ENCODE measurements at regions not wholly inside any gene's neighbourhood (a gene's known extent, or its start where the extent isn't known, plus 50 kb on each side); places are given as distances from the start of the nearest gene placed in this dataset.
A peak's percentile ranks its signal among the peaks of the same experiment; 100 is the strongest.
"Not testable (repeated sequence)": the region's sequence is repeated elsewhere in the genome, so short reads cannot be mapped to it uniquely, and the experiment has no call there.

DNA sequence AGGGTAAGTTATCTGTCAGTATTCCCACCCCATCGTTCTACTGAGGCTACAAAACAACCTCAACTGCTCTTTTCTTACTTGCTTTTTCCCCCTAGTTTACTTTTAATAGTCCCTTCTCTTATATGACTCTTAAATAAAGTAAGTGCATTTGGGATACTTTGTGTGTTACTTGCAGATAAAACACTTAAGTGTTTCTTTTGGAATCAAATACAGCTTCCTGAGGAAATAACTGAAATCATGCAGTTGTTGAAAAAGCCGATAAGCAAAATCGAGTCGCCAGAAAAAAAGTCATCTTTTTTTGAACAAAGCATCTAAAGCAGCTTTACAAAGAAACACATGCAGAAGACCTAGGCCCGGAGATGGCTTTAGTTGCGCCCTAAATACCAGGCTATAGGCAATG is 53.5 kb upstream of the EPB41L4A start:
- DNase-seq (ENCODE audit: low spot score) = no peak

DNA sequence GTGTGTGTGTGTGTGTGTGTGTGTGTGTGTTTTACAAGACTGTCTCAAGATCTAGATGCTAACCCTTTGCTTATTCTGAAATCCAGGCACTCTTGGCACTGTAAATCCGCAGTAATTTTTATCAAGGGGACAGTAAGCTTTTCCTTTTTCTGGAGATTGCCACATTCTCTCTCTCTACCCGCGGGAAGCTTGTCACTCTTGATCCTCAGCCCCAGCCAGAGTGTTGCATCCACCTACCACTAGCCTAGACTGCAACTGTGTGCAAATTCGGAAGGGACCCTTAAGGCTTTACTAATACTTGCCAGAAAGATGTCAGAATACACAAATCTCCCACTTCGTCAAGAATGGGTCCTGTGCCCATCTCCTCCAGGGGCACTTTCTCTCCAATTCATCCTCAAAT is 54.9 kb upstream of the EPB41L4A start:
- DNase-seq (ENCODE audit: low spot score) = no peak

DNA sequence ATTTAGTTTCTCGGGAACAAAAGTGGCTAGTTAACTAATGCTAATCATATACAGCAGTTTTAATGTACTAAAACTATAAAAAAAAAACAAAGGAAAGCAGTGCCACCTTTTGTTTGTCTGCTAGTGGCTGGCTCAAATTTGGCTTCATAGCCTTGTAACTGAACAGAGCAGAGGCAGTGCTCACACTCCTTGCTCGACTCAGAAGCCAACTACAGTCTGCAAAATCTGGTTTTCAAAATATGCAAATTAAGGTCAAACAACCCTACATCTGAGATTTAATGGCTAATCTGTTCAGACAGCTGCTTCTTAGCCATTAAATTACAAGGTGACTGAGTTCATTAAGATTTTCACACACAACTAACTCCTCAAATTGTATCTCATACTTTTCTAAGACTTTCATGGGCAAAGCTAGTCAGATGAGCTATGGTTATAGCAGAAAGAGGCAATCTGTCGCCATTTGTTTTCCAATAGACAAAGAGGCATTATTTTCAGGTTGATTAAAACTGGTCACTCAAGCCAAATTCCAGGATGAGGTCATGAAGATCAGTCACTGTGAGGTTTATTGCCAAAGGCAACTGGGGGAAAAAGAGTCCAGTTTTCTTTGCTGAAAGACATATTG is 56.8 kb upstream of the EPB41L4A start:
- DNase-seq (ENCODE audit: low spot score) = peak; percentile 60

DNA sequence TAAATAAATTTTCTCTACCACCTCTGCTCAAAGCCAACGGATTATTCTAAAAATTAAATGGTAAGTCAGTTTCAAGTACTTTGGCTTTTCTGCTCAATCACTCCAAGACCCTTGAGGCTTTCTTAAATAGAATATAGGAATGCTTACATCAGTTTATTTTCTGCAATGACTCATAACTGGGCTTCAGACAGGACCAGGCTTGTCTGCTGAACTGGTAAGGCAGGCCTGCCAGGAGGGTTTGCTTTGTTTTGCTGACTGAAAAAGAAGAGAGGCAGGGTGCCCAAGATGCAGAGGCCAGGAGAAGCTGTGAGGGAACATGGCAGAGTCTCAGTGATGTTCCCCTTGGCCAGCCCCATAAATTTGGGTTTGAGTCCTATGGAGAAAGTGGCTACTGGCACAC is 60.3 kb upstream of the EPB41L4A start:
- DNase-seq (ENCODE audit: low spot score) = peak; percentile 40

DNA sequence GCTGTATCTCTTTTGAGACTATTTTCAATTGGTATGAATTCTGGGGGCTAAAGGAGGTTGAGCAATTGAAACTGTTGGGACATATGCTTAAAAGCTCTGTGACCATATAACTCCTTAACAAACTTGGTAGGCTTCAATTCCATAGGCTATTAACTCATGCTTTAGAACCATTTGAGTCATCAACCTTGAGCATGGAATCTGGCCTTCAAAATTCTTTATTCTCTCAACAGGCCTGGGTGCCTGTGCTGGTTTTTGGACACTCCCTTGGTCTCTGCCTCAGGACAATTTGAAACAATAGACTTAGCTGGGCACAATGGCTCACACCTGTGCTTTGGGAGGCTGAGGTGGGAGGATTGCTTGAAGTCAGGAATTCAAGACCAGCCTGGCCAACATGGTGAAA is 61.4 kb upstream of the EPB41L4A start:
- DNase-seq (ENCODE audit: low spot score) = no peak

DNA sequence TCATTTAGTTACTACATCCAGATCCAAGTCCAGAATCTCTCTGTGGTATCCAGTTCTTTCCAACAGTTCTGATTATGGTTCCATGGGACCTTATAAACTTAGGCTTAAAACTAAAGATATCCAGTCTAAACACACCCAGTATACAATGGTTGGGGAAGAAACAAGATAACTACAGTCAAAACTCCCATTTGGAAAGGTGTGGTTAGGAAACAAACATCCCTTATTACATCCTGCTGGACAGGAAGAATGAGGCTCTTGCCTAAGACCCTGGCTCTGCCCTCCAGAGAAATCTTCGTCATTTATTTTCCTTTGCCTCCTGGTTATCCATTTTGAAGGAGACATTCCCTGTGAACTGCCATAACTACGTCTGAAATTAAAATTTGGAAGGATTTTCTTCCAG is 64.6 kb upstream of the EPB41L4A start:
- no peak for DNase-seq (ENCODE audit: low spot score)

DNA sequence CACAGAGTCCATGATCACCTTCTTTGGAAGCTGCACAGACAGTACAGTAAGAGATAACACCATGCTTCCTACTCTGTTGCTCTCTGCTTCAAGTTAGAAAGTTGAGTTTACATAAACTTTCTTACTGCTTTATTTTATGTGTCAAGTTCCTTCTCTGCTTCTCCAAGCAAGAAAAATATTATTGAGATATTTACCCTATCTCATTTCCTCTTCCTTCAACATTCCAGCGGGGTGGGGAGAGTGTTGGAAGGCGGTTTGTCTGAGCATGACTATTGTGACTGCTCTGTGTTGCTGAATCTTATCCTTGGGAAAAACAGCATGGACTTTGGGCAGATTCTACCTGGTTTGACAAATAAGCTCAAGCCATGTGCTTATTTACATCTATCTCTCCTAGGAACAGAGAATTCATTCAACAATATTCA is 66.9 kb upstream of the EPB41L4A start:
- no peak for DNase-seq (ENCODE audit: low spot score)

DNA sequence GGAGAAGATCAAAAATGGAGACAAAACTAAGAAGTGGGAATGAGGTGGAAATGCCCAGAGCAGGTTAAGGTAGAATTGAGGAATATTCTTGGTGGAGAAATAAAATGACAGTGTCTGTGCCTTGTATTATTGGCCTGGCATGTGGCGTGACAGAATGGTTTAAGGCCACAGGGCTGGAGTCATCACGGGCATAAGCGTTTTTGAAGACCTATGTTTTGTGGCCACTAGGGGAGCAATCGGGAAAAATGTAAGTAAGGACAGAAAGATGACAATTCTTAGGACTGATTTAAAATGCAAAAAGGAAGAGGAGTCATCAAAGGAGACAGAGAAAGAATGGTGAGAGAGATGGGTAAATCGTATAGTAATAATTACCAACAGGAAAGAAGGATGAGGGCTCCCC is 72.2 kb upstream of the EPB41L4A start:
- peak; percentile 1 for DNase-seq (ENCODE audit: low spot score)

DNA sequence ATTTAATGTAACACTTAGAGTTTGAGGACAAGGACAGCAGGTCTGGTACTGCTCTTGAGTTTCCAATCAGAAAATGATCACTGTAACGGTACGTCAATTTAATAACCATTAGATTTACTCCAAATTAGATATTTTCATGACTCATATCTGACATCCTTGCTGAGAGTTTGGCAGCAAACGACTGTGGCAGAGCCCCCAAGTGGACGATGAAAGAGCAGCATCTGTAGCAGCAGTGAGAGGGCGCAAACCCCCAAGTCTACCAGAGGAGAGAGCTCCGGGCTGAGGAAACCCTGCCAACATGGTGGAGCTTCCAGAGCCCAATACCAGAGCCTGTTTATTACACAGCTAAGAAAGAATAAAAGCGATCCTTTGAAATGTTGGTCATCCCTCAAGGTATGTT is 73.2 kb upstream of the EPB41L4A start:
- peak; percentile 51 for DNase-seq (ENCODE audit: low spot score)

DNA sequence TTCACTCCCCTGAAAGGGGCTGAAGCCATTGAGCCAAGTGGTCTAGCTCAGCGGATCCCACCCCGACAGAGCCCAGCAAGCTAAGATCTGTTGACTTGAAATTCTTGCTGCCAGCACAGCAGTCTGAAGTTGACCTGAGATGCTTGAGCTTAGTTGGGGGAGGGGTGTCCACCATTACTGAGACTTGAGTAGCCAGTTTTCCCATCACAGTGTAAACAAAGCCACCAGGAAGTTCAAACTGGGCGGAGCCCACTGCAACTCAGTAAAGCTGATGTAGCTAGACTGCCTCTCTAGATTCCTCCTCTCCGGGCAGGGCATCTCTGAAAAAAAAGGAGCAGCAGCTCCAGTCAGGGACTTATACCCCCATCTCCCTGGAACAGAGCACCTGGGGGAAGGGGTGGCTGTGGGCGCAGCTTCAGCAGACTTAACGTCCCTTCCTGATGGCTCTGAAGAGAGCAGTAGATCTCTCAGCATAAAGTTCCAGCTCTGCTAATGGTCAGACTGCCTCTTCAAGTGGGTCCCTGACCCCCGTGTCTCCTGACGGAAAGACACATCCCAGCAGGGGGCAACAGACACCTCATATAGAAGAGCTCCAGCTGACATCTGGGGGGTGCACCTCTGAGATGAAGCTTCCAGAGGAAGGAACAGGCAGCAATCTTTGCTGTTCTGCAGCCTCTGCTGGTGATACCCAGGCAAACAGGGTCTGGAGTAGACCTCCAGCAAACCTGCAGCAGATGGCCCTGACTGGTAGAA is 84.8 kb upstream of the EPB41L4A start:
- DNase-seq (ENCODE audit: low spot score) = not testable (repeated sequence)

DNA sequence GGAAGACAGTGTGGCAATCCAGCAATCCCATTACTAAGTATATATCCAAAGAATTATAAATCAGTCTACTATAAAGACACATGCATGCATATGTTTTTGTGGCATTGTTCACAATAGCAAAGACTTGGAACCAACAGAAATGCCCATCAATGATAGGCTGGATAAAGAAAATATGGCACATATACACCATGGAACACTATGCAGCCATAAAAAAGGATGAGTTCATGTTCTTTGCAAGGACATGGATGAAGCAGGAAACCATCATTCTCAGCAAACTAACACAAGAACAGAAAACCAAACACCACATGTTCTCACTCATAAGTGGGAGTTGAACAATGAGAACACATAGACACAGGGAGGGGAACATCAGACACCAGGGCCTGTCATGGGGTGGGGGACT is 90.0 kb upstream of the EPB41L4A start:
- not testable (repeated sequence) for DNase-seq (ENCODE audit: low spot score)

DNA sequence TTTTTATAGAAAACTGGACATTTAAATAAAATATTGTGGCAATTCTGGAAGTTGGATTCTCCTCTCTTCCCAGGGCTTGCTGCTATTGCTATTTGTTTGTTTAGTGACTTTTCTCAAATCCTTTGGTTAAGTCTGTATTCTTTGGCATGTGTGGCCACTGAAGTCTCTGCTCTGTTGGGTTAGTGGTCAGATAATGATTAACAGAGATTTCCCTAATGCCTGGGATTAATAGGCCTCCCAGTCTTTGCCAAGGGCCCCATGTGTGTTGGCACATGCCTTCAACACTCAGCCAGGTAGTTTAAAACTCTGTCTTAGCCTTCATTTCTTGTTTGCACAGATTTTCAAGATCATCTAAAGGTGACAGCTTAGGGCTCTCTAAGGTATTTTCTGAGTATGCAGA is 92.8 kb upstream of the EPB41L4A start:
- no peak for DNase-seq (ENCODE audit: low spot score)

DNA sequence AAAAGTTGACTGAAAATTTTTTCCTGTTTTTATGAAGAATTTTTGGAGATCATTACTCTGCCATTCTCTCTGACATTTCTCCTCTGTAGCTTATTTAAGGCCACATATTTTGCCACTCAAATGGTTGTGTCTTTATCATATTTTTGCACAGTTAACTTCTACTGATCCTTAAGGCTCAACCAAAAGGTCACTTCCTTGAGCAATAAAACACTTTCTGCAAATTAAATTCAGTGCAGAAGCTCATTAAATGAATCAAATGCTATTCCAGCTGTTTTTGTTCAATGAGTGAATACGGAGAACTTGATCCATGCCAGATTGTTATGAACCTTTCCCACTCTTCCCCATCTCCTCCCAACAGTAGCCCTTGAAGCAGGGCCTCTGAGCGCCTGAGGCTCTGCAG is 93.8 kb upstream of the EPB41L4A start:
- no peak for DNase-seq (ENCODE audit: low spot score)

DNA sequence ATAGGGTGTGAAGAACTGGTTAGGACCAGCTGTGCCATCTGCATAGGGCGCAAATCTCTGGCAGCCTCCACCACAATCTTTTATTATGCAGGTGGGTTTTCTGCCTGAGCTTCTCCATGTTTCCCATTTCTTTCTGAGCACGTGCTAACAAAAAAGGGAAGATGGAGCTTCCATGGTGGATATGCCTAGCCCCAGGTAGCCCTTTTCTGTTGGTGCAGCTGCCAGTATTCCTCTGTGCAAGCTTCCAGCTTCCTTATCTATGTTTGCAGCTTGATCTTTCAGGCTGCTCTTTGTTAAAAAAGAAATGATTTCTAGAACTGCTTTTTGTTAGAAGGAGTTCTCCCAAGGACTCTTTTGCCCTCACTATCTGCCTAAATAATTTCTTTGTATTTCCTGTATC is 95.0 kb upstream of the EPB41L4A start:
- no peak for DNase-seq (ENCODE audit: low spot score)

DNA sequence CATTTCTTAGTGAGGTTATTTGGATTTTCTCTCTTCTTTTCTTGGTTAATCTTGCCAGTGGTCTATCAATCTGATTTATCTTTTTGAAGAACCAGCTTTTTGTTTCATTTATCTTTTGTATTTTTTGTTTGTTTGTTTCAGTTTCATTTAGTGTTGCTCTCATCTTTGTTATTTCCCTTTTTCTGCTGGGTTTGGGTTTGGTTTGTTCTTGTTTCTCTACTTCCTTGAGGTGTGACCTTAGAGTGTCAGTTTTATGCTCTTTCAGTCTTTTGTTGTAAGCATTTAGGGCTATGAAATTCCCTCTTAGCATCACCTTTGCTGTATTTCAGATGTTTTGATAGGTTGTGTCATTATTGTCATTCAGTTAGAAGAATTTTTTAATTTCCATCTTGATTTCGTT is 101.4 kb upstream of the EPB41L4A start:
- not testable (repeated sequence) for DNase-seq (ENCODE audit: low spot score)

DNA sequence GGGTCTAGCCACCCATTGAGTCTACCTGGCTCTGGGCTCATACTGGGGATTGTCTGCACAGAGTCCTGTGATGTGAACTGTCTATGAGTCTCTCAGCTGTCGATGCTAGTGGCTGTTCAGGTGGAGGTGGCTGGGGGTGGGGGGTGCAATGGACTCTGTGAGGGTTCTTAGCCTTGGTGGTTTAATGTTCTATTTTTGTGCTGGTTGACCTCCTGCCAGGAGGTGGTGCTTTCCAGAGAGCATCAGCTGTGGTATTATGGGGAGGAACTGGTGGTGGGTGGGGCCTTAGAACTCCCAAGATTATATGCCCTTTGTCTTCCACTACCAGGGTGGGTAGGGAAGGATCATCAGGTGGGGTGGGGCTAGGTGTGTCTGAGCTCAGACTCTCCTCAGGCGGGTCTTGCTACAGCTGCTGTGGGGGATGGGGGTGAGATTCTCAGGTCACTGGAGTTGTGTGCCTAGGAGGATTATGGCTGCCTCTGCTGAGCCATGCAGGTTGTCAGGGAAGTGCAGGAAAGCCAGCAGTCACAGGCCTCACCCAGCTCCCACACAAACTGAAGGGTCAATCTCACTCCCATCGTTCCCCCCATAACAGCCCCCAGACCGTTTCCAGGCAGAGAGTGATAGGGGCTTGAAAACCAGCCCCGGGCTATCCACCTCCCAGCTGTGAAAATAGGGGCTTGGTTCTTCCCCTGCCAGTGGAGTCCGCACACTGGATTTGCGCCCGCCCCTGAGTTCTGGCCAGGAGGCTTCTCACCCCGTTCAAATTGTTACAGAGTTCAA is 104.0 kb upstream of the EPB41L4A start:
- DNase-seq (ENCODE audit: low spot score) = not testable (repeated sequence)

DNA sequence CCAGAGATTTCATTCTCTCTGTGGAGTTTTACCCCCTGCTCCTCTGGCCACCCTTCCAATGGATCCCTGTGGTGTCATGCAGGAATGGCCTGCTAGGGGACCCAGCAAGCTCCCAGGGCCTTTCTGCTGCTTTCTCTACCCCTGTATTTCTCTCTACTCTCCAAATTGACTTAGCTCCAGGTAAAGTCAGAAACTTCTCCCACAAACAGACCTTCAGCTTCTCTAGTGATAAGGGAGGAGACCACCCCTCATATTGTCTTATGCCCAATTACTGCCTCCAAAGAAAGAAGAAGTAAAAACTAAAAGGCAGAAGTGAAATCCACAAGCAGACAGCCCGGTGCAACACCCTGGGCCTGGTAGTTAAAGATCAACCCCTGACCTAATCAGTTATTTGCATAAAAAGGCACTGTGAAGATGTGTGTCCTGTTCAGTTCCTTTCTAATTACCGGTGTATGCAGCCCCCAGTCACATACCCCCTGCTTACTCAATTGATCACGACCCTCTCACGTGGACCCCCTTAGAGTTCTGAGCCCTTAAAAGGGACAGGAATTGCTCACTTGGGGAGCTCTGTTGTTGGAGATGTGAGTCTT is 104.7 kb upstream of the EPB41L4A start:
- not testable (repeated sequence) for DNase-seq (ENCODE audit: low spot score)

DNA sequence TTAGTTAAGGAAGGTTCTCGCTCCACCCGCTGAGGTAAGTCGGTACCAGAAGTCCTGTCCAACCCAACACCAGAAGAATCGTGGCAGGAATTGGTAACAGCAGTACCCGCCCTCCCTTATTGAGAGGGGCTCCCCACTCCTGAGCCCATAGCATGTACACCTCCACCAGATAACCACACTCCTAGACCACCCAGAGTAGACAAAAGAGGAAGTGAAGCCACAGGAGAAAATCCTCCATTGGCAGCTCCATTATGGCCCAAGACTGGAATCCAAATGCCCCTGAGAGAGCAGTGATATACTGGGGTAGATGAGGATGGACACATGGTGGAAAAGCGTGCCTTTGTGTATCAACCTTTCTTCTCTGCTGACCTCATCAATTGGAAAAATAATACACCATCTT is 106.1 kb upstream of the EPB41L4A start:
- DNase-seq (ENCODE audit: low spot score) = no peak

DNA sequence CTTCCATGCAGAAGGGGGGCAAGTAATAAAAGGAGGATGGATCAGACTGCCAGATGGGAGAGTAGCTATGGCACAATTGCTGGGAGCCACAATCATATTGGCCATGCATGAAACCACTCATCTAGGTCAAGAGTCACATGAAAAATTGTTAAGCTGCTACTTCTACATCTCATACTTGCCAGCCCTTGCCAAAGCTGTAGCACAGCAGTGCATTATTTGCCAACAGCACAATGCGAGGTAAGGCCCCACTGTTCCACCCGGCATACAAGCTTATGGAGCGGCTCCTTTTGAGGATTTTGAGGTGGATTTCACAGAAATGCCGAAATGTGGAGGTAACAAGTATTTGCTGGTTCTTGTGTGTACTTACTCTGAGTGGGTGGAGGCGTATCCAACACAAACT is 109.9 kb upstream of the EPB41L4A start:
- no peak for DNase-seq (ENCODE audit: low spot score)

DNA sequence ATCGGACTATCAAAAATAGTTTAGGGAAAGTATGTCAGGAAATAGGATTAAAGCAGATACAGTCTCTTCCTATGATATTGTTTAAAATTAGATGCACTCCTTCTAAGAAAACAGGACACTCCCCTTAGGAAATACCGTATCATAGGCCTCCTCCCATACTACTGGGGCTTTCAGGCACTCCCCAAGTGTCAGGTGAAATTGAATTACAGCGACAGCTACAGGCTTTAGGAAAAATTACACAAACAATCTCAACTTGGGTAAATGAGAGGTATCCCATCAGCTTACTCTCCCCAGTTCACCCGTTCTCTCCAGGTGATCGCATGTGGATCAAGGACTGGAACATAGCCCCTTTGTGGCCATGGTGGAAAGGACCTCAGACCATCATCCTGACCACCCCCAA is 110.4 kb upstream of the EPB41L4A start:
- no peak for DNase-seq (ENCODE audit: low spot score)

DNA sequence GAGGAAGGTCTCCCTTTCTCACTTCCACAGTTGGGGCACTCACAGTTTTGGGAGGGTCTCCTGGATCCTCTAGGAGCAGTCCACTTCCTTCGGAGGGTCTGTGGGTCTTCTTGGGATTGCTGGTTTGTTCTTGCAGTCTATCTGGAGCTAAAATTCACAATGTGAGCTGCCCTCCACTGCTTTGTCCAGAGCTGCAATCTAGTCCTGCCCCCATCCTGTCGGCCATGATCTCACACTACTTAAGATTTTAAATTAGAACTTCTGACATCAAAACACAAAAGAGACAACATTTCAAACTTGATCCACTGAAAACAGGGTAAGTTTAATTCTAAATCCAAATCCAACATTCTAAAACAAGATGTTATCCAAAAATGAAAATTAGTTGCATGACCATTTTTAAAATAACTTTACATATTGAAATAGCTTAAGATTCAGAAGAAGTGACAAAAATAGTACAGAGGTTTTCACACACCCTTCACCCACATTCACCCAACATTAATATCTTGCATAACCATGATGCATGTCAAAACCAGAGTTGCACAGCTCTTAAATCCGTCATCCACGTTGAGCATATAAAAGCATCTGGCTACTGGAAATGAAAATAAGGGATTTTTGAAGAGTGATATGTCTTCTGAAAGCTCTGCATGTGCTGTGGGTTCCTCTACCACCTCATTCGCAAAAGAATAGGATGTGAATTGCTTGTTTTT is 113.7 kb upstream of the EPB41L4A start:
- no peak for DNase-seq (ENCODE audit: low spot score)

DNA sequence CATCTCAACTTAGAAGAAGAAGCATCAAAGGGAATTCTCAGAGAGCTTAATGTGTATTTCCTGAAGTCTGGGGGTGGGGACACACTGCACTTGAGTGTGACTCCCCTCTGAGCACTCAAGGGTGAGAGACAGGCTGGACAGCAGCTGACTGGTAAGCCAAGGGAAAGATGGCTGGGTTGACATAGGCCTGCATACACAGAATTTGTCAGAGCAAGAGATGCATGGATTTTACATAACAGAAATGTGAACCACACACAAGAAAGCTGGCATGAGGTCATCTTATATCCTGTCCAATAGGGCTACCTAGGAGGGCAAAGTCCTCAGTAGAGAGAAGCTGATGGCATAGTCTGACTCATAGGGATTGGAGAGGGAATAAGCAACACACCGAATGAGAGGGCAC is 114.3 kb upstream of the EPB41L4A start:
- DNase-seq (ENCODE audit: low spot score) = no peak

Data from COLO829 (cell line).